ENCODE measurements at regions not wholly inside any gene's neighbourhood (a gene's known extent, or its start where the extent isn't known, plus 50 kb on each side); places are given as distances from the start of the nearest gene placed in this dataset.

GRCh38 chr3:106957029-106957428 lies 420.2 kb upstream of the CCDC54 start:
- Histone ChIP-seq H3K27me3 (no peaks in the 10 kb centered on the region), H3K4me3 (replicated peaks in 1 of 3) (no peak overlapping the region), H3K4me1 (no peaks in the 10 kb centered on the region), H3K27ac (no peak overlapping the region), H3K9me3 (peaks cover 3% of the 10 kb centered on the region), H3K36me3 (no peaks in the 10 kb centered on the region)
- no peak for DNase-seq
- intact Hi-C loops (cut with DNase I), result no loop called here
- TF ChIP-seq, protein P1, sequence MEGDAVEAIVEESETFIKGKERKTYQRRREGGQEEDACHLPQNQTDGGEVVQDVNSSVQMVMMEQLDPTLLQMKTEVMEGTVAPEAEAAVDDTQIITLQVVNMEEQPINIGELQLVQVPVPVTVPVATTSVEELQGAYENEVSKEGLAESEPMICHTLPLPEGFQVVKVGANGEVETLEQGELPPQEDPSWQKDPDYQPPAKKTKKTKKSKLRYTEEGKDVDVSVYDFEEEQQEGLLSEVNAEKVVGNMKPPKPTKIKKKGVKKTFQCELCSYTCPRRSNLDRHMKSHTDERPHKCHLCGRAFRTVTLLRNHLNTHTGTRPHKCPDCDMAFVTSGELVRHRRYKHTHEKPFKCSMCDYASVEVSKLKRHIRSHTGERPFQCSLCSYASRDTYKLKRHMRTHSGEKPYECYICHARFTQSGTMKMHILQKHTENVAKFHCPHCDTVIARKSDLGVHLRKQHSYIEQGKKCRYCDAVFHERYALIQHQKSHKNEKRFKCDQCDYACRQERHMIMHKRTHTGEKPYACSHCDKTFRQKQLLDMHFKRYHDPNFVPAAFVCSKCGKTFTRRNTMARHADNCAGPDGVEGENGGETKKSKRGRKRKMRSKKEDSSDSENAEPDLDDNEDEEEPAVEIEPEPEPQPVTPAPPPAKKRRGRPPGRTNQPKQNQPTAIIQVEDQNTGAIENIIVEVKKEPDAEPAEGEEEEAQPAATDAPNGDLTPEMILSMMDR (IDR thresholded peaks at IDR 0.05), result no peak
- TF ChIP-seq POLR2A (IDR thresholded peaks at IDR 0.05), result no peak
- WGBS, 2 donors, result 64 to 71% methylated on average over 3 of the region's 3 CpGs

DNA sequence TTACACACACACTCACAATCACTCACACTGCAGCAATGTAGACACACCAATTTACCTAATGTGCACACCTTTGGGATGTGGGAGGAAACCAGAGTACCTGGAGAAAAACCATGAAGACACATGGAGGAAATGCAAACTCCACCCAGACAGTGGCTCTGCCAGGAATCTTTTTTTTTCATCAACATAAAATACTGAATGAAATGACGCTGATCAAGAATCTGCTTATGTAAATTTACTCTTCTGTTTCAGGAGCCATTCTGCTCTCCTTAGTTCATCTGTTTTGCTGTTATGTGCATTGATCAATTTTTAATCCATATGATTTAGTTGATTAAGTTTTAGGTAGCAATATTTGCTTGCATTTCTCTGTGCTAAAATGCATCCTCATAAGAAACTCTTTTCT lies 414.2 kb upstream of the CCDC54 start:
- no peaks in the 10 kb centered on the region for H3K27me3 ChIP-seq
- H3K4me1 ChIP-seq, result peaks cover 28 to 32% of the 10 kb centered on the region in 2 donors
- H3K27ac ChIP-seq, result peak overlapping the region; percentile 7 to 63 (median 57)
- no peak overlapping the region for H3K4me3 ChIP-seq (replicated peaks in 1 of 3)
- TF ChIP-seq, protein P1 (IDR thresholded peaks at IDR 0.05), result no peak
- no peak for TF ChIP-seq POLR2A (IDR thresholded peaks at IDR 0.05)
- intact Hi-C loops (cut with DNase I), result no loop called here
- DNase-seq, result no peak
- no peaks in the 10 kb centered on the region for H3K36me3 ChIP-seq
- no peaks in the 10 kb centered on the region for H3K9me3 ChIP-seq
- 53 to 66% methylated on average over 1 of the region's 1 CpG for WGBS, 2 donors

DNA sequence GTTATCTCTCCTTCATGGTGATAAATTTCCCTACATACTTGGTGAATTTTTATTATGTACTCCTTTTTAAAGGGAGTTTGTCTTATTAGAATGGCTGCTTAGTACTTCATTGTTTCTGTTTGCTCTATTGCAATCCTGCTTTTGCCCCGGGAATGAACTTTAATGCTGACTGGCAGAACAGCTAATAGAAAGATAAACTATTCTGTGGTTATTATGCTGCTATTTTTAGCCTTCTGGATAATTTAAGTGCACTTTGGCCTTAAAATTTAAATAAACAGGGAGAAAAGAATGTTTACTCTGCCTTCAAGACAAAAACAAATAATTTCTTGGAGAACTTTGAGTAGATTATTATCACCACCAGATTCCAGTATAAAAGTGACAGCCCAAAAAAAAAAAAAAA lies 413.8 kb upstream of the CCDC54 start:
- WGBS, 2 donors, result 0 to 2% methylated on average over 1 of the region's 1 CpG
- H3K36me3 ChIP-seq, result no peaks in the 10 kb centered on the region
- H3K27me3 ChIP-seq, result no peaks in the 10 kb centered on the region
- no peak overlapping the region for H3K4me3 ChIP-seq (replicated peaks in 1 of 3)
- H3K4me1 ChIP-seq, result peaks cover 28 to 32% of the 10 kb centered on the region in 2 donors
- intact Hi-C loops (cut with DNase I), result no loop called here
- no peaks in the 10 kb centered on the region for H3K9me3 ChIP-seq
- H3K27ac ChIP-seq, result peak overlapping the region; percentile 7 to 63 (median 57)
- TF ChIP-seq, protein P1 (IDR thresholded peaks at IDR 0.05), result no peak
- no peak for TF ChIP-seq POLR2A (IDR thresholded peaks at IDR 0.05)
- DNase-seq, result peak in 1 of 2 donors; percentile 2

GRCh38 chr3:106965307-106965706 lies 411.9 kb upstream of the CCDC54 start:
- Histone ChIP-seq H3K4me1 (peaks cover 28 to 32% of the 10 kb centered on the region in 2 donors), H3K36me3 (no peaks in the 10 kb centered on the region), H3K27me3 (no peaks in the 10 kb centered on the region), H3K9me3 (no peaks in the 10 kb centered on the region), H3K4me3 (replicated peaks in 1 of 3) (no peak overlapping the region), H3K27ac (peak overlapping the region in 2 of 3 donors; percentile 24 to 63)
- peak in 1 of 2 donors; percentile 4 for DNase-seq
- 32 to 35% methylated on average over 3 of the region's 3 CpGs for WGBS, 2 donors
- intact Hi-C loops (cut with DNase I), result no loop called here
- TF ChIP-seq POLR2A (IDR thresholded peaks at IDR 0.05), result no peak

DNA sequence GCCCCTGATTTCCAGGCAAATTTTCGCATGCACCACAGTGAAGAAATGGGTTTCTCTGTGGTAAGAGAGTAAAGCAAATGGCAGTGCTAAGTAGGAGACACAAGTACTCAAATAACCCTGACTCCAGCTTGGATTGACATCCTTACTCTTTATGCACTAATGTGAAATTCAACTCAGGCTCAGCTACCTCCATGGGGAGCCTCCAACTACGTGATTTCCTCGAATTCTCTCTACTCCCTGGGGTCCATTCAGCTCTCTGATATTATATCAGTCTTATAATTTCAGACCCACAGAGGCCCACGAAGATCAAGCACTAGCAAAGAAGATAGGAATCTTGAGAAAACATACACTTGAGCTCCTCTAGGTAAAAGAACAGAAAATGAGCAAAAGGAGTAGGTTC lies 407.6 kb upstream of the CCDC54 start:
- Histone ChIP-seq H3K4me1 (peaks cover 13 to 17% of the 10 kb centered on the region in 2 donors), H3K27me3 (no peaks in the 10 kb centered on the region), H3K27ac (no peak overlapping the region), H3K9me3 (no peaks in the 10 kb centered on the region), H3K36me3 (no peaks in the 10 kb centered on the region), H3K4me3 (replicated peaks in 1 of 3) (no peak overlapping the region)
- TF ChIP-seq, protein P1 (IDR thresholded peaks at IDR 0.05), result no peak
- no peak for TF ChIP-seq POLR2A (IDR thresholded peaks at IDR 0.05)
- DNase-seq, result no peak
- WGBS, 2 donors, result 57 to 64% methylated on average over 4 of the region's 4 CpGs
- intact Hi-C loops (cut with DNase I), result no loop called here

- TF ChIP-seq, protein P1 (IDR thresholded peaks at IDR 0.05), result no peak
- no peak for TF ChIP-seq POLR2A (IDR thresholded peaks at IDR 0.05)
- DNase-seq, result no peak
- H3K27ac ChIP-seq, result no peak overlapping the region
- 61 to 100% methylated on average over 1 of the region's 1 CpG for WGBS, 2 donors
- intact Hi-C loops (cut with DNase I), result no loop called here
- H3K36me3 ChIP-seq, result no peaks in the 10 kb centered on the region
- no peaks in the 10 kb centered on the region for H3K4me1 ChIP-seq
- H3K27me3 ChIP-seq, result no peaks in the 10 kb centered on the region
- H3K4me3 ChIP-seq (replicated peaks in 1 of 3), result no peak overlapping the region
- H3K9me3 ChIP-seq, result no peaks in the 10 kb centered on the region
Measured at GRCh38 chr3:106981392-106981791, 395.8 kb upstream of the CCDC54 start.
